GM21619 (cell line): ENCODE measurements at regions not wholly inside any gene's neighbourhood (a gene's known extent, or its start where the extent isn't known, plus 50 kb on each side); places are given as distances from the start of the nearest gene placed in this dataset.
"Not testable (repeated sequence)": the region's sequence is repeated elsewhere in the genome, so short reads cannot be mapped to it uniquely, and the experiment has no call there.

Experiments used
- ATAC-seq: cut with Tn5 transposase; IDR thresholded peaks from one replicate; pipeline ENCODE4 v1.9.1; 2021; ENCODE audit not compliant: unreplicated experiment

DNA sequence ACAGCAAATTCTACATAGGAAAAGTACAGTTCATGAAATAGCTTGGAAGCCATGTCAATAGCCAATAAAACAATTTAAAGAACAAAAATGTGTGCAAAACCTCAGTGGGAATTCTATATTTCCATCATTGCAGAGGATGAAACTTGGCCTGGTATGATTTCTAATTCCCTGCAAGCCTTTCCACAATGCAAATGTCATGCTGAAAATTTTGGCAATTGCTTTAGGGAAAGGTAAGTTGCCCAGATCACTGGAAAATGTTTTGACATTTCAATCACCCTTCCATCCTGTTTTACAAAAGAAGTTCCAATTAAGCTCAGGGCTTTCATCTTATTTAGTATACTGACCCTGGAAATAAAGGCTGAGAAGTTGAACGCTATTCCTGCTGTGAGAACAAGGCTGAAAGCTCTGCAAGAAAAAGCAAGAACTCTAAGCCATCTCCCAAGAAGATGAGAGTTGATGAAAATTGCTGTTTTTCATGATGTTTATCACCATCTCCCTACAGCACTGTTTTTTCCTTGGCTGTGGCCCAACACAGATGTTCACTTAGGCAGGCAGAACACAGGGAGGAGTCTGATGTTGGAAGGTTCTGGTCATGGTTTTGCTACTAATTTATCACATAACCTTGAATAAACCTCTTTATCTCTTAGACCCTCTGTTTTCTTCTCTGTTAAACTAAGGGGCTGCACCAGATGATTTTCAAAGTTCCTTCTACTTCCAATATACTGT lies 263.7 kb downstream of the KCTD12 start:
- ATAC-seq, result no peak

DNA sequence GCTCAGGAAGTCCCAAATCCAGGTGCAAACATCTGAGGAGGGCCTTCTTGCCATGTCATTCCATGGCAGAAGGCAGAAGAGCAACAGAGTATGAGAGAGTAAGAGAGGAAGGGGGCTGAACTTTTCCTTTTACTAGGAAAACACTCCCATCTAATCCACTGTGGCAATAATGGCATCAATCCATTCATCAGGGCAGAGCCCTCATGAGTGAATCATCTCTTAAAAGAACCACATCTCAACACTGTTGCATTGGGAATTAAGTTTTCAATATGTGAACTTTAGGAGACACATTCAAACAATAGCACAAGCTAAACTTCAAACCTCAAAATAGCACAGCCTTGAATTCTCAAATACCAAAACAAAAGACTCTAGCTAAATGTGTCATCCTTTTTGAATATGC lies 264.5 kb downstream of the KCTD12 start:
- no peak for ATAC-seq

DNA sequence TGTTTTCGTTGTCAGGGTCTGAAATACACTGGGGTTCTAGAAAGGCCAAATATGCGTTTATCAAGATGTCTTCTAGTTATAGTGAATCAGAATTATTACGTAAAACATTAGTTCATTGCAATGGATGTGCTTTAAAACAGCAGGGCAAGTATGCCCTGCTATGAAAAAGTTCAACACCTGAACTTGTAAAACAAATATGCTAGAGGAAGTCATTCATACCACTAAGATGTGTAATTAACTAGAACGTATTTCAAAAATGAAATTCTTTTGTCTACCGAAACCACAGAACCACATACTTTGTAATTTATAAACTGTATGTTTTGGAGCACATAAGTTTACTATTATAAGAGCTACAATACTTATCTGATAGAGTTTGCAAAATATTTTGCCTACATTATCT lies 266.2 kb downstream of the KCTD12 start:
- no peak for ATAC-seq

DNA sequence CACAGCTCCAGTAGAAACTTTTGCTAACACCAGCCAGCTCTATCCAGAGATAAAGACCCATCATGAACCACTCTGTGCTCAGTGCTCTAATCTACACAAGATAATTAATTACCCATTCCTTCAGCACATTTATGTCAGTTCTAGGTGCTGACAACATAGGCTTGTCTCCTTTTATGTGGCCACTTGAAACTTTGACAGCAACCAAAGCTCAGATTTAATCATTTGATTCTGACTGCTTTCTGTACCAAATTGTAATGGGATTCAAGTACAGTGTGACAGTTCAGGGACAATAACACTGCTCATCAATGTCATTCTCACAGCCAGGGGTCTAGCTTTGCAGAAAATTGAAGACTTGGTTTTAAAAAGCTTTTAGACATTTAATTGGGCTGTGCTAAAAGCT lies 266.6 kb downstream of the KCTD12 start:
- no peak for ATAC-seq

DNA sequence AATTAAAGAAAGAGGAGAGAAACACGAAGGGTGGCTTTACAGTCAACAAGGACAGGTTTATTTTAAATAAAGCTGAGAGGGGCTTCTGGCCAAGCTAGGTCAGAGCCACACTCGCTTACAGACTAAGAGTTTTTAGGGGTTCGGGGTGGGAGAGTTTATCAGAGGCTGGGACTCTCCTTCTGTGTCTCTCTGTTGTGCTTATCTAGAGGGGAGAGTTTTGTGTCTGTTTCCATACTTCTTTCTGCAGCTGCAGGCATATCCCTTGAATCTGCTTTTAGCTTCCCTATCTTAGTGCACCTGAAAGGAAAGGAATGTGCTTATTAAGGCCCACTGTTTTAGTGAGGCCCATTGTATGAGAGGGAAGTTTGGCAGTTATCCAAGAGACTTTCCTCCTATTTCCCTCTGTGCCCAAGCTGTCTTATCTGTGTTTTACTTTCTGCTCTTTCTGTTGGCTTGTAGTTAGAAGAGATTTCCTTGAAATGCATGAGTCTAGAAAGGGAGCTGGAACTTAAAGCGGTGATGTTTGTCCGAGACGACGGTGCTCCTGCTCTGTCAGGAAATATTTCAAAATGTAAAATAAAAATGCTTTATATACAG lies 275.3 kb downstream of the KCTD12 start:
- ATAC-seq, result no peak

DNA sequence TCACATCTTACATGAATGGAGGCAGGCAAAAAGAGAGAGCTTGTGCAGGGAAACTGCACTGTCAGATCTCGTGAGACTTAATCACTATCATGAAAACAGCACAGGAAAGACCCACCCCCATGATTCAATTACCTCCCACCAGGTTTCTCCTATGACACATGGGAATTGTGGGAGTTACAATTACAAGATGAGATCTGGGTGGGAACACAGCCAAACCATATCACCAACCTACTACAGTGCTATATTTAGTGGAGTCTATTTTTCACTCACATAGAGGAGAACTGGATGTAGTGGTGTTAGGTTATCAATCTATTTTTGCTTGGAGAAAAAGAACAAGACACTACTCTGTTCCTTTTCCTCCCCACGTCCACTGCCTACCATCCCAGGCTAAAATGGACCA lies 276.6 kb downstream of the KCTD12 start:
- no peak for ATAC-seq

DNA sequence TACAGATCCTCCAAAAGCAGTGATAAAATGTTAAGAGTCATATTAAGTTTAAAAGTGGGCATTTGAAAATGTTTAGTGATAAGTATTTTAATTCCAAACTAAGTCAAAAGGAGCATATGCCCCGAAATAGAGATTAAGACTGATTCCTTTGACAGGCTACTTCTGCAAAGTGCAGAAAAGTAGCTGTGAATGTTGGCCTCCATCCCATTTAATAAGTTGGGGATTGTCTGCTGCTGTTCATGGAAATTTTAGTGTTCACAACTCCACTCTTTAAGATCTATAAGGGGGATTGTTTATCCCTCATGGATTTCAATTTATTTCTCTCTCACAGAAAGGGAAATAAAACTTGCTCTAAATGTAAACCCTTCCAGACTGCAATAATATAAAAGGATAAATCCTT lies 278.3 kb downstream of the KCTD12 start:
- ATAC-seq, result no peak

DNA sequence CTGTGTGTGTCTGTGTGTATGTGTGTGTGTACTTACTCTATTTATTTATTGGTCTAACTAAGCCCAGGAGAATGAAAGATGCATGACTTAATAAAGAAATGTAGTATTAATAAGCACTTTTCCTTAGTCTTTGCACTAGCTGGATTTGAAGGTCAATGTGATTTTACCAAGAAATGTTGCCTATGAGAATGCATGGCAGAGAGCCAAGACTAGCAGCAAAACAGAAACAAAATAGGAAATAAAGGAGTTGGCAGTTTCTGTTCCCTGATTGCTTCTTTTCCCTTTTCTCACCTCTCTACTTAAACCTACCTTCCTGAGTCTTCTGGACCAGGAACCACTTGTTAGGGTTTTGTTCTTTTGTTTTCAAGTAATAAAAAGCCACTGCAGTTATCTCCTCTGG lies 286.1 kb downstream of the KCTD12 start:
- ATAC-seq, result no peak

DNA sequence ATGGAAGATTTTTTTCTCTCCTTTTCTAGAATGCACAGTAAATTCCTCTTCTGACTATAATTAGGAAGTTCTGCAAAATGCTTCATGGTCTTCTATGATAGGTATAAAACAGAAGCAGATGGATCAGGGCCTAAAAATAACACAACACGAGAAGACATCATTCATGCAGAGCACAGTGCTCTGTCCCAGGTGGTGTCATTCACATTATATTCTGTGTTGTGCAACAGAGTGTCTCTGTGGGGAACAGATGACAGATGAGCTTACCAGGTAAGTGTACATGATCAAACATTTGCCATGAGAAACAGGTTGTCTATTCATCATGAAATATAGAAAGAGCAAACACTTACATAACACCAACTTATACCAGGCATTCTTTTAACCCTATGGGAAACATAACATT lies 288.3 kb downstream of the KCTD12 start:
- no peak for ATAC-seq

DNA sequence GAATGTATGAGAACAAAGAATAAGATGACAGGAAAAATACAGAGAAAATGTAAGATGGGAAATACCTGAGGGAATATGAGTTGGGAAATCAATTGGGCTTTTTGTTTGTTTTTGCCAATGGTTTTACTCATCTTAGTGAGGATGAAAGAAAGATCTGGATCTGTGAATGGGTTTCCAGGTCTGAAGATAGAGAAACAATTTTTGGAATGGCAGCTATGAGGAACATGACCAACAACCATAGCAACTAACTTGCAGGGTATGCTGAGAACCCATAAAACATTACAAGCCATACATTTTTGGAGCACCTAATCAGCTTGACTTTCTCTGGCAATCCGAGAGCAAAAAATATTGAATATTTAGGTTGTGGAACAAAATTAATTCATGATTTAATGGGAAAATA lies 290.0 kb downstream of the KCTD12 start:
- ATAC-seq, result no peak

DNA sequence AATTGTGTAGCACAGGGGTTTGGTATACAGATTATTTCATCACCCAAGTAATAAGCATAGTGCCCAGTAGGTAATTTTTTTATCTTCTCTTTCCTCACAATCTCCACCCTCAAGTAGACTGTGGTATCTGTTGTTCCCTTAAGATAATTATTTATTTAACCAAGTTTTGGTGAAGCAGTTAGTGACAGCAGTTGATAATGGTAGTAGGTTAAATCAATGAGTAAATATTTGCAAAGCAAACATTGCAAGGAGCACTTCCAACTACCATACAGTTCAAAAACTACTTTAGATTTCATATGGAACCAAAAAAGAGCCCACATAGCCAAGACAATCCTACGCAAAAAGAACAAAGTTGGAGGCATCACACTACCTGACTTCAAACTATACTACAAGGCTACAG lies 291.8 kb downstream of the KCTD12 start:
- no peak for ATAC-seq

DNA sequence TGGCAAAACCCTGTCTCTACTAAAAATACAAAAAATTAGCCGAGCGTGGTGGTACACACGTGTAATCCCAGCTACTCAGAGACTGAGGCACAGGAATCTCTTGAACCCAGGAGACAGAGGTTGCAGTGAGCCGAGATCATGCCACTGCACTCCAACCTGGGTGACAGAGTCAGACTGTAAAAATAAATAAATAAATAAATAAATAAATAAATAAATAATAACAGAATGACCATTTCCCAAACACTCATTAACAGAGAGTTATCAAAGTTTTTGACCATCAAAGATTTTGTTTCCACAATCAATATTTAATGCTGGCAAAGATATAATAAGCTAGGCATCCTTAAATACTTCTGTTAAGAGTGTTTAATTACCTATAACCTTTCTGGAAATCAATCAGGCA lies 299.4 kb downstream of the KCTD12 start:
- ATAC-seq, result no peak

DNA sequence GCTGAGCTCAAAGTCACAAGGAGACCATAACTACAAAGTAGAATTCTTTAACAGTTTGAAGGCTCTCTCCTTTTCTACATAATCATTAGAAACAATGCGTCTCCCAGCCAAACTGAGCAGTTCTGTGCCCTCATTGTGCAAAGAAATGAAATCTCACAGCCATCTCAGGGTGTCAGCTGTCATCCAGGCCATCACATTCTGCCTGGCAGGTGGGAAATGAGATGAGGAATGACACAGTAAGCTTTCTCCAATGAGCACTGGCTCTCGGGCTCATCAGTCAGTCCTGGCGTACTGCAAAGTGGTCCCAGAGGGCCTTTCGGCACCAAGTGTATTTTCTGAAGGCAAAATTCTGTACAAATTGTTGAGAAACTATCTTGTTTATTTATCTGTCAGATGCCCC lies 306.5 kb downstream of the KCTD12 start:
- no peak for ATAC-seq

DNA sequence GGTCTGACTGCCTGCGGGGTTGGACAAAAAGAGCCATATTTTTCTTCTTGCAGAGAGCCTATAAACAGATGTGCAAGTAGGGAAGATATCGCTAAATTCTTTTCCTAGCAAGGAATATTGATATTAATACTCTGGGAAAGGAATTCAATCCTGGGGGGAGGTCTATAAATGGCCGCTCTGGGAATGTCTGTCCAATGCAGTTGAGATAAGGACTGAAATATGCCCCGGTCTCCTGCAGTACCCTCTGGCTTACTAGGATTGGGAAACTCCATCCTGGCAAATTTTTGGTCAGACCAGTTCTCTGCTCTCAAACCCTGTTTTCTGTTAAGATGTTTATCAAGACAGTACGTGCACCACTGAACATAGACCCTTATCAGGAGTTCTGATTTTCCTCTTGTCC lies 310.6 kb downstream of the KCTD12 start:
- not testable (repeated sequence) for ATAC-seq

DNA sequence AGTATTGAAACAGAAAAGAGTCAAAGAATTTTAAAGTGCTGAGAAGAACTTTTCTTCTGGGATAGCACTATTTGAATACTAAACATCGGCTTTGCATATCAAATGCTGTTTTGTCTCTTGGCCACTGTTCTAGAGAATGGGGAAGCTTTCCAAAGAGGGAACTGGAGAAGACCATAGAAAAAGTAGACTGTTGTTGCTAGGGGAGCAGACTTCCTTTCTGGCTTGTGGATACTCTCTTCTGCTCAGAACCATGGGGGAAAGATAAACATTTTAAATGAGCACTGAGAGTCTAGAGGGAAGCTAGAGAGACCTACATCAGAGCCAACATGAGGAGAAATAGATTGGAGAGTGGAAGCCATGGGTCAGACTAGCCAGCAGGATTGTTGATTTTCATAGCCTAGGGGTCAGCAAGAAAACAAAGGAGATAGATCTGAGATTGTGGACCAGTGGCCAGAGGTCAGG lies 315.7 kb downstream of the KCTD12 start:
- no peak for ATAC-seq

DNA sequence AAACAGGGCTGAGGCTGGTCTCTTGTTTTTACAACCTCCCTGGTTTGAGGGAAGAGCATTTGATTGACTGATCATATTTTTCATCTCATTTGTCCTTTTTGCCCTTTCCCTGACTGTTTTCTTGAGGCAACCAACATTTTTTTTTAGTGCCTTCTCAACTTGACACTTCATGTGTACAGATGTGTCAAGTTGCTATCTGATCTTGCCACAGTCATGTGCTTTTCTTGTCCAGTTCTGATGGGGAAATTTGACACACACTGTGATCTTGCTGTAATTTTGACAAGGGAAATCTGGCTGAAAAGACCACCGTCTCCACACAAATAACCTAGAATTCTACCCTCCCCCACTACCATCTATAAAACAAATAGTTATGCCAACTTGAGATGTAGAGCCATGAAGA lies 329.6 kb downstream of the KCTD12 start:
- ATAC-seq, result no peak

DNA sequence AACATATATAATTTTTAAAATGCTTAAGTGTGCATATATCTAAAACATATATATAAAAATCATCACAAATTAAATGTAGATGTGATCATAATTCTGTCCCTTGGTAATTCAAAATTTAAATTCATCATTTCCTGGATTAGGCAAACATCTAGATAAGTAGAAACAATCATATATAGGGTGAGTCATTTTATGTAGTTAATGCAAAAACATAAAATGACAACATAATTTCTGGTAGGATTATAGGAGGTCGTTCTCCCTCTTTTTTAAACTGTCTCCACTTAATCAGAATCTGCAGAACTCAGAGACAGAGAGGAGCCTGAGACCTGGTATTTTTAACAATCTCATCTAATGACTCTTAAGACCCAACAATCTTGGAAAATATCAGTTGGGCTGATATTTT lies 333.4 kb downstream of the KCTD12 start:
- ATAC-seq, result no peak

DNA sequence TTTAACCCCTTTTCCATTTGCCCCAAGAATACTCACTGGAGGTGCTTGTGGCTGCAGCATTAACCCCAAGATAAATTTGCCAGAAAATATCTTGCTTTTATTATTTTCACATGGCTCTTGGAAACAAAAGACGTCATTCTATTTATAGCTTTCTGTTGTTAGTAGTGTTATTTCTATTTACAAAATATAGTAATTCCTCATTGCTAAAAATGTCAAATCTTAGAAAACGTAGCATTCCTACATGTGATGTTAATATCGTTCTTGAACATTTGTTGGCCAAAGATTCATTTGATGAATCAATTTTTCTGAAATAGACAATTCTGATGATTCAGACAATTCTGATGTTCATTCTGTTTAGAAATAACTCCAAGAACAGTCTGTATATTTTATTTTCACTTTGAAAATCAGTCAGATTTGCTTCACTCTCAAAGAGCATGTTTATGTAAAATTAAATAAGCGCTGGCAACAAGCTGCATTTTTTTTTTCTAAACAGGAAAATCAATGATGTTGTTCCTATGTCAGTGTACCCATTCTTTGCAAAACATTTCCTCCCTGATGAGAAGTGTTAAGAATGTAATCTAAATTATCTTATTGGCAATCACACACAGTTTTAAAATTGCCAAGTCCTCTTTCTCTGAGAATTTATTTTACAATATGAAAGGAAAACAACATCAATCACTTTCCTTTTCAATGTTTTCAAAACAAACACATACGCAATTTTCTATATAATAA lies 334.0 kb downstream of the KCTD12 start:
- ATAC-seq, result no peak

DNA sequence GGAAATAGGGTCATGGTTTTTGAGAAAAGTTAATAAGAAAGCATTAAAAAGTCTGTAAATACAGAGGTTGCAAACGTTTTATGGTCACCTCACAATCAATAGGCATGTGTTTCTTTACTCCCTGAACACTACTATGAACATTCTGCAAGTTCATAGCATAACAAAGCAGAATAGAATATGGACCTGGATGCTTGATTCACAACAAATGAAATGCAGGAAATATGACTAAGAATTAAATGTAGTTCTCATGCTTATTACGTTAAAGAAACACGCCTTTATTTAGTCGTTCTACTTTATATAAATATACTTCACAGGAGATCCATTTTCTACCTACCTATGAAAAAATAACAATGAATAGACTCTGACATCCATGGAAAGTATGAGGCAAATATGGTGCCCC lies 344.0 kb downstream of the KCTD12 start:
- ATAC-seq, result no peak

DNA sequence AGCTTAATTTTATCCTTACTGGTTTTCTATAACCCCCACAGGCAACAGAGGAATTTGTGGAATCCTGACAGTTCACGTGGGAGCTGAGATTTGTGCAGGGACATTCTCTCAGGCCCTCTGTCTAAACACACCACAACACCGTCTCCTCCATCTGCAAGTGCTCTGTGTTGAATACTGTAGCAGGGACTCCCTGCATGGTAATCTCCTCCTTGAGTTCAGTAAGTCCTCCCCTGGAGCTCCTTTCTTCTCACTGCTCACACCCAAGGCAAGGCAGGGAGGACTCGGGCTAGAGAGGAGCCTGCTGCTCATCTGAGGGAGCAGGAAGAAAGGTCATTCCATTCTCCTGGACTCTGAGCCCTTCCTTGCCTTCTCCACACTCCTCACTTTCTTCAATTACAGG lies 348.2 kb downstream of the KCTD12 start:
- no peak for ATAC-seq

DNA sequence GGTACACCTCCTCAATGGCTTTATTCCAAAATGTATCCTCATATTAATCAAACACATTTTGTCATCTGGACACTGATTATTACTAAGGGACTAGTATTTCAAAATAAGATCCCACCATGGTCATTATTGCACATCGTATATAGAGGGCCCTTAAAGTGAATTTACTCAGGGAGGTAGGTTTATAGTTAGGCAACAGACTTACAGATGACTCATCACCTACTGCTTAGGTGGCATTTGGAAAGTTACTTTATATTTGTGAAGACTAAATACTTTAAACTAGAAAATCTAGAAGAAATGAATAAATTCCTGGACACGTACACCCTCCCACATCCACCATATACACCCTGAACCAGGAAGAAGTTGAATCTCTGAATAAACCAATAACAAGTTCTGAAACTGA lies 353.0 kb downstream of the KCTD12 start:
- ATAC-seq, result no peak

DNA sequence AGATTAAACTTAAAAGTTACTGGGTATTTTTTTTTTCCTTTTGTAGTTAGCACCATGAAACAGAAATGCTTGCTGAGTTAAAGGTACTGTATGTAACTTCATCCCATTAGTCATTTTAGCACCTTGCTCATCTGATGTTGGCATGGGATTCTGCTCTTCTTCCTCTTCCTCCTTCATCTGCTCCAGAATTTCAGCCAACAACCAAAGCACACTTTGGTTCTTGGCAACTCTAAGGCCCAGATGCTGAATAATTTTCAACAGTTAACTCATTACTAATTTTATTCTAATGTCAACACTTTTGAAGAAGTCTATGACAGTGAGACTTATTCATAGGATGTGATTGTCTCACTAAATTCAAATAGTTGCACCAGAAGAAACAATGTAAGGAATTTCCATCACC lies 359.2 kb downstream of the KCTD12 start:
- no peak for ATAC-seq
